ENCODE measurements at regions not wholly inside any gene's neighbourhood (a gene's known extent, or its start where the extent isn't known, plus 50 kb on each side); places are given as distances from the start of the nearest gene placed in this dataset.

GRCh38 chr6:112883095-112883494 lies 536.0 kb downstream of the RFPL4B start:
- TF ChIP-seq CTCF (IDR thresholded peaks at IDR 0.05) (no peak), POLR2A (IDR thresholded peaks at IDR 0.05) (no peak)
